HG02938 (cell line): ENCODE measurements at regions not wholly inside any gene's neighbourhood (a gene's known extent, or its start where the extent isn't known, plus 50 kb on each side); places are given as distances from the start of the nearest gene placed in this dataset.

Experiments
- ATAC-seq: cut with Tn5 transposase; IDR thresholded peaks from one replicate; pipeline ENCODE4 v1.9.1; 2021; ENCODE audit warnings: mild to moderate bottlenecking, moderate library complexity; ENCODE audit not compliant: unreplicated experiment

DNA sequence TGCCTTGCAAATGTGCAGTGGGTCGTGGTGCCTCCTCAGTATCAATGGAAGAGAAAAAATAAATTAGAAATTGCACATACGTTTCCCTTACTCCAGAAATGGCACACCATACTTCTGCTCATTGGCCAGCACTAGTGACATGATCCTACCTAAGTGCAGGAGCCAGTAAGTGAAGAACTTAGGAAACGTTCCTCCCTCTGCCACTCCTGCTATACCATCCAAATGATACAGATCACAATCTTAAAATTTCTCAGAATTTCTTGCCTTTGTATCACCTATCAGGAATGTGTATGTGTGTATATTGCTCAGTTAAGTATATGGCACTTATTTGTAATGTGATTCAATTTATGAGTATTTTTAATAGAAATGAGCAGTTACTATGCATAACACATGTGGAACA, 237.0 kb upstream of the UBE2E3 start:
- no peak for ATAC-seq

- ATAC-seq, result no peak
These were observed 237.6 kb upstream of the UBE2E3 start for GRCh38 chr2:180742801-180743200.

DNA sequence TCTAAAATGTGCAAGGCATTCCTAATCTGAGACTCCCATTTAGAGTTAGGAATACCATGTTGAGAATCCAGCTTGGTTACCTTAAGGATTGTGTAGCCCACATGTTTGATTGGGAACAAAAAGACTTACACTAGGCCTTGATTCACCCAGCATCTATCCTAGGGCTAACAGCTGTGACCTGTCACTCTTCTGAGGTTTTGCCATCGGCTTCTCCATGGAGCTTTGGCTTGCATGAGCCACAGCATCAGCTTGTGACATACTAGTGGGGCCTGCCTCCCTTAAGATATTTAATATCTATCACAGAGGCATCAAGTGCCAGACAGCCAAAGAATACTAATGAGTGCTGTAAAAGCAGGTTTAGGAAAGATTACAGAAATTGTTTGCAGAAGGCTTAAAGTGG, 241.3 kb upstream of the UBE2E3 start:
- no peak for ATAC-seq

GRCh38 chr2:180735799-180736198, 244.6 kb upstream of the UBE2E3 start:
- no peak for ATAC-seq

- ATAC-seq, result no peak
These were observed 246.0 kb upstream of the UBE2E3 start for GRCh38 chr2:180734382-180734781.

DNA sequence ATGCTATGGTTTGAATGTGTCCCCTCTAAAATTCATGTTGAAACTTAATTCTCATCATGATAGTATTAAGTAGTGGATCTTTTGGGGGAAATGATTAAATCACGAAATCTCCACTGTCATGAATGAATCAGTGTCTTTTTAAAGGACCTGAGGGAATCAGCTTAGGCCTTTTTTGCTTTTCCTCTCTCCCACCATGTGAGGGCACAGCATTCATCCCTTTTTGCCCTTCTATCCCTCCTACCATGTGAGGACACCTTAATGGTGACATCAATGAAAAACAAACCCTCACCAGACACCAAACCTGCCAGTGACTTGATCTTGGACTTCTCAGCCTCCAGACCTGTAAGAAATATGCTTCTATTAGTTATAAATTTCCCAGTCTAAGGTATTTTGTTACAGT, 247.1 kb upstream of the UBE2E3 start:
- no peak for ATAC-seq

DNA sequence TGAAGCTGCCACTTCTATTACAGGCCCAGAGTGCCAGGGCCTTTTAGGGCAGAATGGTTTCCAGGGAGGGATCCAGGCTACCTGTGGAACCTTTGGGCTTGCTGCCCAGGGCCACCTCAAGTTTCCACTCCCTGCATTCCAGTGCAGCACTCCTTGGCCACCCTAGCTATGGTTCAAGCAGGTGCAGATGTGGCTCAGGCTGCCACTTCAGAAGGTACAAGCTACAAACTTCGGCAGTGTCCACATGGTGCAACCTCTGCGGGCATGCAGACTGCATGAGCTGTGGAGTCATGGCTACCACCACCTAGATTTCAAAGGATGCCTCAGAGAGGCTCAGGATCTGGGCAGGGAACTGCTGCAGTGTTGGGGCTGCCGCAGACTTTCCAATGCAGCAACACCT, 248.1 kb upstream of the UBE2E3 start:
- ATAC-seq, result no peak

DNA sequence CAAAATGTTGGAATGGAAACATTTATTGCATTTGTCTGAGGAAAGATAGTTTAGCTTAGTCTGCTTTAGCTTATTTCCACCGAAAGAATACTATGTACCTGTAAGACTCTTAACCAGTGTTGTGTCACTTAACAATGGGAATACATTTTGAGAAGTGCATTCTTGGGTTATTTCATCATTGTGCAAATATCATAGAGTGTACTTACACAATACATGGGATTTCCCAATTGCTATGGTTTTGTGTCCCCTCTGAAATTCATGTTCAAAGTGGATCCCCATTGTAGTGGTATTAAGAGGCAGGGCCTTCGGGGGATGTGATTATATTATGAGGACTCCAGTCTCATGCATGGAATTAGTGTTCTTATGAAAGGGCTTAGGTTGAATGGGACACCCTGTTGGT, 249.4 kb upstream of the UBE2E3 start:
- no peak for ATAC-seq

GRCh38 chr2:180728928-180729559, 251.4 kb upstream of the UBE2E3 start:
- no peak for ATAC-seq

DNA sequence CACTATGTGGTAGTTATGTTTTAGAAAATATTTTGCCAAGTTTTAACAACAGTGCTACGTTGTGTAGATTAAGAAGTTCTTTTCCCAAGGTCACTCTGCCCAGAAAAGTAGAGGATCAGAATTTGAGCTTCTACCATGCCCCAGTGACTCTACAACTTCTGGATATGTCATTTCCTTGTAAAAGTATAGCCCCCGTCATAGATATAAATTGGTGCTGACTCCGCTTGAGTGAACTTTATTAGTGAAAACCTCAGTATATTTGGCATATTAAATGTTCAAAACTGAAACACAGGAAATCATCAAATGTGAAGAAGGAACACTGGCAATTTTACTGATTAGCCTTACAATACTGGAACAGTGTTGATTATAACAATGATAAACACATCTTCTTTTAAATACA, 256.7 kb upstream of the UBE2E3 start:
- no peak for ATAC-seq

GRCh38 chr2:180722551-180723239, 257.7 kb upstream of the UBE2E3 start:
- ATAC-seq, result no peak

DNA sequence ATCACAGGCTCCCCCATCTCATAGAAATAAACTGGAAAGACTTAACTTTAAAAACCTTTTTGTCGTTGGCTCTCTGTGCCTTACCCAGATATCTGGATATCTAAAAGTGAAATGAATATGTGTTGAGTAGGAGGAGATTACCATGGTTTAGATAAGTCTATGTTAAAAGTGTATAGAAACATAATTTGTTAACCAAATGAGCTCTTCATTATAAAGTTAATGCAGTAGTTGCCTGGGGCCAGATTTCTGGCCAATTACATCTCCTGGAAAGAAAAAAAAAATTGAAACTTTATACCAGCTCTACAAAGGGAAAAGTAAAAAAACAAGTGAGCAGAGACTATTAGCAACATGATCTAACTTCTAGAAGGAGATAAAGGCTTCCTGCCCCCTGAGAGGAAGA, 259.6 kb upstream of the UBE2E3 start:
- no peak for ATAC-seq

GRCh38 chr2:180717588-180717987, 262.8 kb upstream of the UBE2E3 start:
- ATAC-seq, result no peak

- ATAC-seq, result no peak
These were observed 263.9 kb upstream of the UBE2E3 start for GRCh38 chr2:180716186-180717180.

GRCh38 chr2:180715044-180715443, 265.4 kb upstream of the UBE2E3 start:
- ATAC-seq, result no peak

- no peak for ATAC-seq
These were observed 270.8 kb upstream of the UBE2E3 start for GRCh38 chr2:180709392-180710145.

DNA sequence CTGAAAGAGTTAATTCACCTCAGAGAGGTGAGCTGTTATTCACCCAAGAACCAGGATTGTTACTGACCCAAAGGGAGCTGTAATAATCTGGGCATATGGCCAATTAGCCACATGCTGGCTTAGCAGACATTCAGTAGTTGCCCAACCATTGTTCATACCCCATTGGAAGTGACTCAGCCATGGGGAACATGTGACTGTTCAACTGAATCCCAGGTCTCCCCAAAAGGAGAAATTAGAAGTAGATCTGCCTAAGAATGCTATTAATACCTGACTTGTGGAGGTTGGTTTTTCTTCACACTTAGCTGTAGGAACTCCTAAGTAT, 272.6 kb upstream of the UBE2E3 start:
- ATAC-seq, result no peak

GRCh38 chr2:180707175-180707883, 273.1 kb upstream of the UBE2E3 start:
- no peak for ATAC-seq

DNA sequence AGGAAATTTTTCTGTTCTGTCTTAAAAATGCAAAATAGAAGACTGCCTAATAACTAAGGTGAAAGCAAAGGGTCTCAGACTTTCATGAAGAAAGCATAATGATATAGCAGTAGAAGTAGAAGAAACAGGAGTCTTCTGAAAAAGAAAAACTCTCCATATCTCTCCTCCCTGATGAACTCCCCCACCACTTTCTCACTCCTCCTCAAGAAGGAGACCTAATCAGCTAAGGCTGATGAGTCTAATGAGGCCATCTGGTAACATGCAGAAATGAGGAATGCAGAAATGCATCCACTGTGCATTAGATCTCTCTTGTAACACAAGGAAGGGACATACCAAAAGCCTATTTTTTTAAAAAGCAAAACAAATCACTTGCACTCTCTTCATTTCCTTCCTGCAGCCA, 273.7 kb upstream of the UBE2E3 start:
- ATAC-seq, result no peak

- no peak for ATAC-seq
These were observed 274.9 kb upstream of the UBE2E3 start for GRCh38 chr2:180705551-180705950.
